ENCODE measurements at regions not wholly inside any gene's neighbourhood (a gene's known extent, or its start where the extent isn't known, plus 50 kb on each side); places are given as distances from the start of the nearest gene placed in this dataset.

DNA sequence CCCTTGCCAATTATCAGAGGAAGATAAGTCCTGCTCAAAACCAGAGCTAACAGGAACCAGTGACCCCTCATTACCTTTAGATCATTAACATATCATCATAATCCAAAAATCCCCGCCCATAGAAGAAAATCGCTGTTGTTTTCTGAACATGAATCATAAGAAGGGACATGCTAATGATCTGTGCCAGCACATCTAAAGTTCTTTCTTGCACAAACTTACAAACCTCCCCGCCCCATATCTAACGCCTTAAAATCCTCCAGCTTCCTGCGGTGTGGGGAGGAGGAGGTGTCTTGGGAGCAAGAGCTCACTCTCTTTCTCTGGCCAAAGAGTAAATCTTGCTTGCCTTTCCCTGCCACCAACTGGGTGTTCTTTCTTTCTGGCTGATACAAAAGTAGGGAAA, 78.3 kb downstream of the IRX3 start:
- no peak for TF ChIP-seq JUN (IDR thresholded peaks at IDR 0.05; ENCODE audit: borderline replicate concordance, insufficient read depth, insufficient read length, low read depth)
- TF ChIP-seq POLR2A (IDR thresholded peaks at IDR 0.05; ENCODE audit: low read depth, low read length): no peak
- TF ChIP-seq, protein P1, sequence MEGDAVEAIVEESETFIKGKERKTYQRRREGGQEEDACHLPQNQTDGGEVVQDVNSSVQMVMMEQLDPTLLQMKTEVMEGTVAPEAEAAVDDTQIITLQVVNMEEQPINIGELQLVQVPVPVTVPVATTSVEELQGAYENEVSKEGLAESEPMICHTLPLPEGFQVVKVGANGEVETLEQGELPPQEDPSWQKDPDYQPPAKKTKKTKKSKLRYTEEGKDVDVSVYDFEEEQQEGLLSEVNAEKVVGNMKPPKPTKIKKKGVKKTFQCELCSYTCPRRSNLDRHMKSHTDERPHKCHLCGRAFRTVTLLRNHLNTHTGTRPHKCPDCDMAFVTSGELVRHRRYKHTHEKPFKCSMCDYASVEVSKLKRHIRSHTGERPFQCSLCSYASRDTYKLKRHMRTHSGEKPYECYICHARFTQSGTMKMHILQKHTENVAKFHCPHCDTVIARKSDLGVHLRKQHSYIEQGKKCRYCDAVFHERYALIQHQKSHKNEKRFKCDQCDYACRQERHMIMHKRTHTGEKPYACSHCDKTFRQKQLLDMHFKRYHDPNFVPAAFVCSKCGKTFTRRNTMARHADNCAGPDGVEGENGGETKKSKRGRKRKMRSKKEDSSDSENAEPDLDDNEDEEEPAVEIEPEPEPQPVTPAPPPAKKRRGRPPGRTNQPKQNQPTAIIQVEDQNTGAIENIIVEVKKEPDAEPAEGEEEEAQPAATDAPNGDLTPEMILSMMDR (IDR thresholded peaks at IDR 0.05; ENCODE audit: extremely low read depth in 1 of 2, insufficient read depth in 1 of 2, low read depth in 1 of 2, low read length in 2 of 2): no peak
- TF ChIP-seq POLR2AphosphoS5 (IDR thresholded peaks at IDR 0.05; ENCODE audit: insufficient read depth, low read depth, low read length): no peak
- no peak for TF ChIP-seq MYC (IDR thresholded peaks at IDR 0.05; ENCODE audit: low read depth, low read length)
- TF ChIP-seq, protein P2, sequence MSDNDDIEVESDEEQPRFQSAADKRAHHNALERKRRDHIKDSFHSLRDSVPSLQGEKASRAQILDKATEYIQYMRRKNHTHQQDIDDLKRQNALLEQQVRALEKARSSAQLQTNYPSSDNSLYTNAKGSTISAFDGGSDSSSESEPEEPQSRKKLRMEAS (IDR thresholded peaks at IDR 0.05; ENCODE audit: insufficient read depth, insufficient read length): no peak
- no peak for TF ChIP-seq EZH2 (IDR thresholded peaks at IDR 0.05; ENCODE audit: borderline replicate concordance, low read depth, low read length, severe bottlenecking)
- TF ChIP-seq FOS (IDR thresholded peaks at IDR 0.05; ENCODE audit: borderline replicate concordance, insufficient read depth, low read length): no peak

Measured in endothelial cell of umbilical vein (primary cell).